Activated CD4-positive, alpha-beta memory T cell treated with anti-CD3 and anti-CD28 coated beads for 36 hours (primary cell): ENCODE measurements at regions not wholly inside any gene's neighbourhood (a gene's known extent, or its start where the extent isn't known, plus 50 kb on each side); places are given as distances from the start of the nearest gene placed in this dataset.
"Not testable (repeated sequence)": the region's sequence is repeated elsewhere in the genome, so short reads cannot be mapped to it uniquely, and the experiment has no call there.

Experiments used
- CTCF ChIA-PET: fragments of 350-600 bp; sonication (Branson Sonifier 250); formaldehyde crosslinking; loops from one replicate; lab custom pipeline; 2021; ENCODE audit warnings: antibody characterized with exemption, inconsistent platforms; lab: Charles Lee
- POLR2A ChIA-PET: fragments of 350-600 bp; sonication (Branson Sonifier 250); formaldehyde crosslinking; loops from one replicate; lab custom pipeline; 2021; ENCODE audit warnings: antibody characterized with exemption; lab: Charles Lee
- DNase-seq: peaks from one replicate; pipeline ENCODE4 v3.0.0-alpha.2; 2020
- H3K27ac Mint-ChIP-seq: one replicate; pipeline ENCODE4 v1.8.0; 2021; ENCODE audit warnings: mixed read lengths
- H3K27me3 Mint-ChIP-seq: one replicate; pipeline ENCODE4 v1.8.0; 2021; ENCODE audit warnings: mixed read lengths
- H3K36me3 Mint-ChIP-seq: one replicate; pipeline ENCODE4 v1.8.0; 2021; ENCODE audit warnings: mixed read lengths
- H3K4me1 Mint-ChIP-seq: one replicate; pipeline ENCODE4 v1.8.0; 2021; ENCODE audit warnings: low read depth, mixed read lengths
- H3K4me3 Mint-ChIP-seq: one replicate; pipeline ENCODE4 v1.8.0; 2021; ENCODE audit warnings: mild to moderate bottlenecking, mixed read lengths
- H3K9me3 Mint-ChIP-seq: one replicate; pipeline ENCODE4 v1.8.0; 2021; ENCODE audit warnings: mixed read lengths
- intact Hi-C: fragments of 100-400 bp; cut with micrococcal nuclease; formaldehyde crosslinking; loops from one replicate; pipeline ENCODE4 v1.15.1; 2023

DNA sequence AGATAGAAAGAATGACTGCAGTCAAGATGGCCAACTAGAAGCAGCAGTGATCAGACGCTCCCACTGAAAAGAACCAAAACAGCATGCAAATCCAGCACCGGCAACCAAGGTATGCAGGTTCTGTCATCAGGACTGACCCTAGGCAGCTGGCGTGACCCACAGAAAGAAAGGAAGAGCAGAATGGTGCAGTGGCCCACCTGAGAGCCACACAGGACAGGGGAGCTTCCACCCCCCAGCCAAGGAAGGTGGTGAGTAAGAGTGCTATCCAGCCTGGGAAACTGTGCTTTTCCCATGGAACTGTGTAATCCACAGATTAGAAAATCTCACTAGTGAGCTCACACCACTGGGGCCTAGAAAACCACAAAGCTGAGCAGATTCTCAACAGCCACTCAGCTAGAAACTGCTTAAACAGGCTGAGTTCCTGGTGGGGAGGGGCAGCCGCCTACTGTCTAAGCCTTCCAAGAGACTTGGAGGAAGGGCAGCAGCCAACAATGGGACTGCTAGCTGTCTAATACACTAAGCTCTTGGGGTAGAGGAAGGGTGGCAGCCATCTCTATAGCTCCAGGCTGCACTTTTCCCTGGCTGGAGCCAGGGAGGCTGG, 127.9 kb downstream of the EVA1A start:
- intact Hi-C loops, result no loop called here
- H3K4me3 Mint-ChIP-seq, result no peak overlapping the region
- H3K36me3 Mint-ChIP-seq, result no peaks in the 10 kb centered on the region
- ChIA-PET POLR2A (no interaction called here), CTCF (no interaction called here)
- H3K27me3 Mint-ChIP-seq, result peaks cover 18% of the 10 kb centered on the region
- H3K4me1 Mint-ChIP-seq, result no peaks in the 10 kb centered on the region
- H3K9me3 Mint-ChIP-seq, result no peaks in the 10 kb centered on the region
- no peak overlapping the region for H3K27ac Mint-ChIP-seq
- no peak for DNase-seq

DNA sequence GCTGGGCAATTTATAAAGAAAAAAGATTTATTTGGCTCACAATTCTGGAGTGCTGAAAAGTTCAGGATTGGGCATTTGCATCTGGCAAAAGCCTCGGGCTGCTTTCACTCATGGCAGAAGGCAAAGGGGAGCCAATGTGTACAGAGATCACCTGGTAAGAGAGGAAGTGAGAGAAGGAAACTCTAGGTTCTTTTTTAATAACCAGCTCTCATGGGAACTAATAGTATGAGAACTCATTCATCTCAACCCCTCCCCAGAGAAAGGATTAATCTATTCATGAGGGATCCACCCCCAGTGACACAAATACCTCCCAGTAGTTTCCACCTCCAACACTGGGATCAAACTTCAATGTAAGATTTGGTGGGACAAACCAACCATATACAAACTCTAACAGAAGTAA, 129.0 kb downstream of the EVA1A start:
- POLR2A ChIA-PET, result no interaction called here
- Mint-ChIP-seq H3K4me3 (no peak overlapping the region), H3K36me3 (no peaks in the 10 kb centered on the region), H3K27ac (no peak overlapping the region), H3K27me3 (peaks cover 21% of the 10 kb centered on the region), H3K4me1 (no peaks in the 10 kb centered on the region), H3K9me3 (no peaks in the 10 kb centered on the region)
- no peak for DNase-seq
- intact Hi-C loops, result no loop called here
- CTCF ChIA-PET, result no interaction called here

DNA sequence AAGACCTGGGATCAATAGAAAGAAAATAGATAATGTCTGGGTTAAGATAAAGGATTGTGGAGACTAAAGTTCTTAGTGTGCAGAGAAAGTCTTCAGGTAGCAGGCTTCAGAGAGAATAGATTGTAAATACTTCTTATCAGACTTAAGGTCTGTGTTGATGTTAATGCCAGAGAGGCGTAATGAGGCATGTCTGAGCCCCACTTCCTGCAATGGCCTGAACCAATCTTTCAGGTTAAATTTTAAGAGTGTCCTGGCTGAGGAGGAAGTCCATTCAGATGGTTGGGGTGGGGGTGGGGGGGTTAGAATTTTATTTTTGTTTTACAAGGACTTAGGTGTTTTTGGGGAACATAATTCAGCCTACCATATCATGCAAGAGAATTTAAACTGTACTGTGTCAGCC, 129.5 kb downstream of the EVA1A start:
- Mint-ChIP-seq H3K36me3 (no peaks in the 10 kb centered on the region), H3K9me3 (no peaks in the 10 kb centered on the region), H3K27me3 (peaks cover 21% of the 10 kb centered on the region), H3K27ac (no peak overlapping the region), H3K4me3 (no peak overlapping the region), H3K4me1 (no peaks in the 10 kb centered on the region)
- ChIA-PET CTCF (no interaction called here), POLR2A (no interaction called here)
- intact Hi-C loops, result no loop called here
- no peak for DNase-seq

DNA sequence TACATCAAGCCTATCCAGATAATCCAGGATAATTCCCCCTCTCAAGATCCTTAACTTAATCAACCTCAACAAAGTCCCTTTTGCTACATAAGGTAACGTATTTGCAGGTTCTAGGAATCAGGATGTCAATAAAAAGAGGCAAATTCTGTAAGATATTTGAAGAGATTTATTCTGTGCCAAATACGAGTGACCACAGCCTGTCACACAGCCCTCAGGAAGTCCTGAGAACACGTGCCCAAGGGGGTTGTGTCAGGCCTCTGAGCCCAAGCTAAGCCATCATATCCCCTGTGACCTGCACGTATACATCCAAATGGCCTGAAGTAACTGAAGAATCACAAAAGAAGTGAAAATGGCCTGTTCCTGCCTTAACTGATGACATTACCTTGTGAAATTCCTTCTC, 130.3 kb downstream of the EVA1A start:
- H3K4me3 Mint-ChIP-seq, H3K36me3 Mint-ChIP-seq, CTCF ChIA-PET: not testable (repeated sequence)

DNA sequence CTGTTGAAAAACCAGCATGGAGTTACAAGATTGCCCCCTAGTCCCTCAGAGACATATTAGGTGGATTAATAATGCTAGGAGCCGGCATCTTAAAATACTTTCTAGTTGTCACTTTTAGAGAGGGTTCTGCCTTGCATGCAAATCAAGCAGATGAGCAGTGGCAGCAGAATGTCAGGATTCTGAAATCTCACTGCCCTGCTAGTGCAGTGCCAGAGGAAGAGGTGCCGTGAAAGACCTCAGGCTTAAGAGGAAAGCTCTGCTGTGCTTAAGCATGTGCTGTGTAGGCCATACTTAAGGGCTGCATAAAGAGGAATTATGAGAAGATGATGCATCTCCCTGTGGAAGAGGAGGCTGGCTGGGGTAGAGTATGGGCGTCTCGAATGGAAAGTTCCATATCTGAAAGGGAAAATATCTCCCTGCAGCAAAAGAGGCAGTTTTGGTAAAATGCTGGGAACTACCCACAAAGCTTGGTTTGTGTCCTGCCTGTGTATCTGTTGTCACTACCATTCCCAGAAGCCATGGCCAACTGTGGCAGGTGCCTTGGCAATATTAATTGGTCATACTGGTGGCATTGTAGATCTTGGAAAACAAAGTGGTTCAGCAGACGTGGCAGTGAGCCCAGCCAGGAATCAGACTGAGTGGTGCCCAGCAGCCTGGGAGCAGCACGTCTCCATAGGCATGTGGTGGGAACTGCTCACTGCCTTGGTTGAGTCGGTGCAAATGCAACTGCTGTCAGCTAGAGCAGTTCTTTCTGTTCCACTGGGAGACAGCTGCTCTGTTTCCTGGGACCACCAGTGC, 131.9 kb downstream of the EVA1A start:
- CTCF ChIA-PET, result no interaction called here
- Mint-ChIP-seq H3K4me1 (no peaks in the 10 kb centered on the region), H3K36me3 (no peaks in the 10 kb centered on the region), H3K4me3 (no peak overlapping the region), H3K27ac (no peak overlapping the region), H3K27me3 (peaks cover 26% of the 10 kb centered on the region), H3K9me3 (no peaks in the 10 kb centered on the region)
- POLR2A ChIA-PET, result no interaction called here
- intact Hi-C loops, result no loop called here
- no peak for DNase-seq

More for the DNA sequence above, 130.3 kb downstream of the EVA1A start:
- H3K27ac Mint-ChIP-seq, DNase-seq, intact Hi-C loops, POLR2A ChIA-PET, H3K9me3 Mint-ChIP-seq, H3K4me1 Mint-ChIP-seq: not testable (repeated sequence)
- peaks cover 25% of the 10 kb centered on the region for H3K27me3 Mint-ChIP-seq

DNA sequence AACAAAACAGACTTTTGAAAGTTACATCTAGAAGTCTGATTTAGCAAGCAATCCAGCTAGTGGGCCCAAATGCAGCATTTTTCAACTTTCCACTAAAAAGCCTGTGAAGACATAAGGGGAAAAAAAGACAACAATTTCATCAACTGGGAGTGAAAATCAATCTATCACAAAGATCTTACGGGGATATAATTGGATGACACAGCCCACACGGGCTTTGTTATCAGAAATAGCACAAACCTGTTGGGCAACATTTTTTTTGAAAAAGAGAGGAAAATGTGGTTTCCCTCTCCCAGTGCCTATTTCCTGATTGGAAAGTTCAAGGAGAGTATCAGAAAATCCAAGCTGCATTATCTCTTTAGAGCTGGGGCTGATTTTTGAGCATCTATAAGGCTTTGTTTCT, 132.7 kb downstream of the EVA1A start:
- Mint-ChIP-seq H3K27me3 (peaks cover 26% of the 10 kb centered on the region), H3K4me1 (no peaks in the 10 kb centered on the region), H3K4me3 (no peak overlapping the region), H3K36me3 (no peaks in the 10 kb centered on the region), H3K27ac (no peak overlapping the region), H3K9me3 (no peaks in the 10 kb centered on the region)
- no peak for DNase-seq
- intact Hi-C loops, result no loop called here
- CTCF ChIA-PET, result no interaction called here
- POLR2A ChIA-PET, result no interaction called here

DNA sequence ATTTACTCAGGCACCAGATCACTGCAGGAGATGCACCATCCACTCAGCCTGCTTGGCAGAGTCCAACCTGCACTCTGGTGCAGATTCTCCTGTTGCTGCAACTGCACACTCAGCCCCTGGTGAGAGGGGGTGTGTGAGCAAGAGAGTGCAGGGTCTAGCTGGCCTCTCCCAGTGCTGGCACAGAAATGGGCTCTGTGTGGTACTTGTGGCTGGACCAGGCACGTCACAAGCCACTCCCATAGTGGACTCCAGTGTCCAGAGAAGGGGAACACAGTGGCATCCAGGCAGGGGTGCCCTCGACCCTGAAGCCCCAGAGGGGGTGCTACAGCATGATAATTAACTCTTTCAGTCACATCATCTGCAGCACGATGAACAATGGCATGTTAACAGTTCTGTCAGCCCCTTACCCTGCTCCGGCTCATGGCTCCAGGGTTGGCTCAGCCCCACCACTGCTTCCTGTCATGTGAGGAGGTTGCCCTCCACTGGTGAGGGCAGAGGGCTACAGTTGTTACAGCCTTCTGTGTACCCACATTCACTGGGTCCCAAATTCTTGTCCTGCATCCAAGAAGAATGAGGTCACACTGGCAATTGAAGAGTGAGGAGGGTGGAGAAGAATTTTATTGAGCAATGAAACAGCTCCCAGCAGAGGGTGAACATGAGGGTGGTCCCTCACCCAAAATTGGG, 135.7 kb downstream of the EVA1A start:
- no peak overlapping the region for H3K4me3 Mint-ChIP-seq
- ChIA-PET CTCF (no interaction called here), POLR2A (no interaction called here)
- H3K27ac Mint-ChIP-seq, result no peak overlapping the region
- intact Hi-C loops, result no loop called here
- no peaks in the 10 kb centered on the region for H3K36me3 Mint-ChIP-seq
- H3K27me3 Mint-ChIP-seq, result peaks cover 27% of the 10 kb centered on the region
- no peak for DNase-seq
- H3K4me1 Mint-ChIP-seq, result no peaks in the 10 kb centered on the region
- no peaks in the 10 kb centered on the region for H3K9me3 Mint-ChIP-seq

DNA sequence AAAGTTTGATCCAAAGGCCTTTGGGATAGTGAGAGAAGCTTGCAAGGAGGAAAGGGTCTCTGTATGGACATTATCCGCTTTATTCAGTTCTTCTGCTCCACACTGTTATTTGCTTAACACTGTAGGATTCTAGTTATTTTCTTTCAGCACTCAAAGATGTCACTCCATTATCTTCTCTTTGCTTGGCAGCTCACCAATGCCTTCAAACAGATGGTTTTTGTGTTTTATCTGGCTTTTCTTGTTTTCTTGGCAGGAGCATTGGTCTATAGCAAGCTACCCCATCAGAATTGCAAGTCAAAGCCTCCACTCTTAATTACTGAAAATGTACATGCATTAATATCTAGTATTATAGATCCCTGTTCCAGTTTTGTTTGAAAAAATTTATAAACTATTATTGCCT, 138.8 kb downstream of the EVA1A start:
- Mint-ChIP-seq H3K4me1 (no peaks in the 10 kb centered on the region), H3K27me3 (peaks cover 15% of the 10 kb centered on the region), H3K36me3 (no peaks in the 10 kb centered on the region), H3K4me3 (no peak overlapping the region), H3K27ac (no peak overlapping the region), H3K9me3 (no peaks in the 10 kb centered on the region)
- CTCF ChIA-PET, result no interaction called here
- no peak for DNase-seq
- intact Hi-C loops, result no loop called here
- POLR2A ChIA-PET, result no interaction called here

DNA sequence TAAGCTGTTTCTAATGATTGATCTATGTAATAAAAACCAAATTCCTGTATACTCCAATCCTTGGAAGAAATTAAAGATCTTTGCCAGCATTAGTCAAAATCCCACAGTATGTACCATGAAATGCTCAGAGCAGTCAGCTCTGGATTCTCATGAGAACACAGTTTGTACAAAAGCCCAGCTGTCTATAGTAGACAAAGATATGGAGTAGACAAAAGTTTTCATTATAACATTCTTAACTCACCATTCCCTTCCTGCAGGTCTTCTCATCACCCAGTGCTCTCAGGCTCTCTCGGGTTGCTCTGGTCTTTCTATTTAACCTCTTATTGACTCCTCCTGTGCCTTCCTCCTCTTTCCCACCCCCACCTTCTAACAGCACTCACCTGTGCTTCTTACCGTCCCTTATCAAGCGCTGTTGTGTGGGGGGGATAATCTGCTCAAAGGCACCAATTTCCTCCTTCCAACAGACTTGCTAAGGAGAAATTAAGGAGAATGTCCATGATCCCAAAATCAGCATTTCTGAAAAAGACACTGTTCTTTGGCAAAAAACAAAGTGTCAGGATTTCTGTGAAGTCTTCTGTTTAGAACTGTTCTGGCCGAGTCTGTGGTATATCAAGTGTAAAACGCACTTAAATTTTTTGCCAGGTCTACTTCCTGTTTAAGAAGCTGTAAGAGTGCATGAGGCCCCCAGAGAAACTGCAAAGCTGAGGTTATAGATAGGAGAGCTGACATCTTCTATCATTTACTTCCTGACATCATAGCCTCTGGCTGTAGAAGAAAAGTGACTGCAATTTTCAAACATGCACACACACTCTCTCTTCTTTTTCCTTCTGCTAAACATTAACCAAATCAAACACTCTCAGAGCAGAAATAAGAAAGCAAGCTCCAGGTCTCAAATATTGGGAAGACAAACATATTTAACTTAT, 144.1 kb downstream of the EVA1A start:
- no peak for DNase-seq
- intact Hi-C loops, result no loop called here
- Mint-ChIP-seq H3K36me3 (no peaks in the 10 kb centered on the region), H3K9me3 (peaks cover under 1% of the 10 kb centered on the region), H3K4me3 (no peak overlapping the region), H3K4me1 (peaks cover 5% of the 10 kb centered on the region), H3K27me3 (peaks cover 15% of the 10 kb centered on the region), H3K27ac (no peak overlapping the region)
- ChIA-PET POLR2A (no interaction called here), CTCF (interaction anchor here (0.6 kb wide), 1 partner anchor 498 kb away, joined by 3 read pairs; no protein-coding TSS in a partner anchor)

DNA sequence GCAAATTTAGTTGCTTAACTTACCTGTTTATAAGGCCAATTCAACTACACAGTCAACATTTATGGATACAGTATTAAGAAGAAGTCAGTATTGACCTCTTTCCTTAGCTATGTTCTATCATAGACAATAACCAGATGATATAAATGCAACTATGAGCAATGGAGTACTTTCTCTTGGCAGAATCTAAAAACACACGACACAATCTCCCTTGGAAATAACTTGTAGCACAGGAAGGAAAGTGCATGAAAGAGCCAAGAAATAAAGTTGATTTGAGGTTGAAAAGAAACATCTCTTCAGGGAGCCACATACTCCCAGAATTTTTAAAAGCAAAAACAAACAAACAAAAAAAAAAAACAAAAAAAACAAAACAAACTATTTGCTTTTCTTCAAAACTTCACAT, 145.0 kb downstream of the EVA1A start:
- Mint-ChIP-seq H3K4me3 (no peak overlapping the region), H3K27ac (no peak overlapping the region), H3K4me1 (peaks cover 5% of the 10 kb centered on the region), H3K36me3 (no peaks in the 10 kb centered on the region), H3K9me3 (peaks cover 3% of the 10 kb centered on the region), H3K27me3 (peaks cover 14% of the 10 kb centered on the region)
- POLR2A ChIA-PET, result no interaction called here
- intact Hi-C loops, result no loop called here
- CTCF ChIA-PET, result interaction anchor here (0.8 kb wide), 1 partner anchor 10 kb away, joined by 3 read pairs; no protein-coding TSS in a partner anchor
- DNase-seq, result no peak

DNA sequence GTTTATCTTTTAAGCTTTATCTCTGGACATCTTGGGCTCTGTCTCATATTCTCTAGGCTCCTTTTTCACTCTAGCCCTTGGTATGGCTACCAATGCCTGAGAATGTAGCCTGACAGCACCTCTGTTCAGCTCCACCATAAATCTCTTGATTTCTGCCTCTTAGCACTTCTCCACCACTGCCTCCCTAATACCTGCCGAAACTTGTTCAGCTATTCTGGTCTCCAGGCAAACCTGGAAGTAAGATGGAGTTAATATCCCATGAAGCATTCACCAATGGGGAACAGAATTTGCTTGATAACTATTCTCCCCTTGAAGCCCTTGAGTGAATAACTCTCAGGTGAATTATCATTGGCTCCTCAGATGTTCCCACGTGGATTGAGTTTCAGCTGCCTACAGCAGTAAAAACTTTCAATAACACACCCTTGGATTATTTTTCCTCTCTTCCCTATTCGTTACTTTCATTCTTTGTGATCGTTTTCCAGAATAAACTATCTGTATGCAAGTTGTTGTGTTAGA, 145.6 kb downstream of the EVA1A start:
- no peak overlapping the region for H3K4me3 Mint-ChIP-seq
- intact Hi-C loops, result no loop called here
- H3K4me1 Mint-ChIP-seq, result peaks cover 5% of the 10 kb centered on the region
- H3K9me3 Mint-ChIP-seq, result peaks cover 8% of the 10 kb centered on the region
- ChIA-PET POLR2A (no interaction called here), CTCF (interaction anchor here (0.8 kb wide), 1 partner anchor 10 kb away, joined by 3 read pairs; no protein-coding TSS in a partner anchor)
- peaks cover 16% of the 10 kb centered on the region for H3K27me3 Mint-ChIP-seq
- no peak for DNase-seq
- no peak overlapping the region for H3K27ac Mint-ChIP-seq
- H3K36me3 Mint-ChIP-seq, result no peaks in the 10 kb centered on the region
